Neural cell (in vitro differentiated cells): ENCODE measurements at regions not wholly inside any gene's neighbourhood (a gene's known extent, or its start where the extent isn't known, plus 50 kb on each side); places are given as distances from the start of the nearest gene placed in this dataset.

Experiments
- CTCF ChIP-seq: fragments of 450-650 bp; IDR thresholded peaks from 2 replicates; pipeline ENCODE4 v1.5.1; 2014; ENCODE audit warnings: antibody characterized with exemption, mild to moderate bottlenecking, moderate library complexity; ENCODE audit not compliant: poor library complexity, severe bottlenecking
- EP300 ChIP-seq: fragments of 450-650 bp; conservative IDR thresholded peaks from 2 replicates; pipeline ENCODE4 v1.6.1; 2014; ENCODE audit warnings: antibody characterized with exemption, mild to moderate bottlenecking, moderate library complexity; ENCODE audit not compliant: poor library complexity, severe bottlenecking
- EZH2 ChIP-seq: fragments of 200-600, 300-800 bp; shearing (Covaris generic), sonication (generic); IDR thresholded peaks from 2 replicates; pipeline ENCODE4 v1.6.1; 2014; ENCODE audit warnings: antibody characterized with exemption, low read length, borderline replicate concordance, mild to moderate bottlenecking; ENCODE audit not compliant: insufficient read depth, poor library complexity, severe bottlenecking
- MXI1 ChIP-seq: fragments of 450-650 bp; conservative IDR thresholded peaks from 2 replicates; pipeline ENCODE4 v1.6.1; 2014; ENCODE audit warnings: antibody characterized with exemption, mild to moderate bottlenecking; ENCODE audit not compliant: poor library complexity, severe bottlenecking
- POLR2AphosphoS5 ChIP-seq: IDR thresholded peaks from 2 replicates; pipeline ENCODE4 v1.6.1; 2012
- RAD21 ChIP-seq: fragments of 450-650 bp; conservative IDR thresholded peaks from 2 replicates; pipeline ENCODE4 v1.6.1; 2014; ENCODE audit warnings: antibody characterized with exemption, mild to moderate bottlenecking, moderate library complexity
- REST ChIP-seq: IDR thresholded peaks from 2 replicates; pipeline ENCODE4 v1.6.1; 2012; ENCODE audit warnings: borderline replicate concordance
- SMC3 ChIP-seq: fragments of 450-650 bp; conservative IDR thresholded peaks from 2 replicates; pipeline ENCODE4 v1.6.1; 2014; ENCODE audit warnings: antibody characterized with exemption, mild to moderate bottlenecking, moderate library complexity; ENCODE audit not compliant: poor library complexity
- TAF1 ChIP-seq: IDR thresholded peaks from 2 replicates; pipeline ENCODE4 v1.6.1; 2012; ENCODE audit warnings: low read depth

- TF ChIP-seq EZH2 (no peak), RAD21 (no peak), CTCF (no peak), REST (no peak), EP300 (no peak), POLR2AphosphoS5 (no peak), MXI1 (no peak), SMC3 (no peak), TAF1 (no peak)
Measured at GRCh38 chr21:35602811-35603362, 457.4 kb downstream of the SETD4 start.
